GM04504 (cell line): ENCODE measurements at regions not wholly inside any gene's neighbourhood (a gene's known extent, or its start where the extent isn't known, plus 50 kb on each side); places are given as distances from the start of the nearest gene placed in this dataset.

Source experiments
- DNase-seq: peaks from one replicate; pipeline ENCODE4 v3.0.0-alpha.2; 2012; ENCODE audit warnings: low read depth

DNA sequence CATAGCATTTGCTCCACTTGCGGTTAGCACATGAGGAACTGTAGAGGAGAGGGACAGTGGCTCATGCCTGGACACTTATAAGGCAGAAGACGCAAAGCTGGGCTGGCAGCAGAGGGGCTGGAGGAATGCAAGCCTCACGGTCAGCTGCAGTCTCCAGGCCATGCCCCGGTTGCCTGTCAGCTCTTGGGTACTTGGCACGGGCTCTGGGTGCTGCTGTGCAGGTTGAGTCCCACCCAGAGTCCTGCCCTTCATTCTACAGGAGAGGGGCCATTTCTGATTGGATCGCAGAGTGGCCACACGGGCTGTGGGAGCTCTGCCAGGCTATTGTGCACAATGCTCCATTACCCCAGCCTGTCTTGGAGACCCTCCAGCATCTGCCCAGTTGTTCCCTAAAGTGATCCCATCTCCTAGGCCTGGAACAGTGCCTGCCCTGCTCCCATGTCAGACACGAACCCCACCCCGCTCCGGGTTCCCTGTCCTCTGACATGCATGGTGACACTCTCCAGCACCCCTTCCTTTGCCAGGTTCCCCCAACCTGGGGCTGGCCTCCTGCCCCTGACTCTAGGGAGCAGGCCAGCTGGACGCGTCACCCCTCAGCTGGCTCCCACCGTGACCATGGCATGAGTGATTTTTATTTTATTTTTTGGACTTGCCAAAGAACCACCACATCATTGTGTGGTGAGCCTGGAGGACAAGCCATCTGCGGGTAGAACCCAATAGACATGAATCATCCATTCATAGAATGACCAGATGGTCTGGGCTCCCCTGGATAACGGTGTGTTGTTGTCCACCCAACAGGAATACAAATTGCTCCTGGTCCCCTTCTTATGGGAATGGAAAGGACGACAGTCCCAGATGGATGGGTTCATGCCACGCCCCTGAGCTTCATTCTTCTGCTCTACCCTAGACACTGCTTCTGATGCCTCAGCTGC, 51.0 kb upstream of the KLF13 start:
- no peak for DNase-seq

DNA sequence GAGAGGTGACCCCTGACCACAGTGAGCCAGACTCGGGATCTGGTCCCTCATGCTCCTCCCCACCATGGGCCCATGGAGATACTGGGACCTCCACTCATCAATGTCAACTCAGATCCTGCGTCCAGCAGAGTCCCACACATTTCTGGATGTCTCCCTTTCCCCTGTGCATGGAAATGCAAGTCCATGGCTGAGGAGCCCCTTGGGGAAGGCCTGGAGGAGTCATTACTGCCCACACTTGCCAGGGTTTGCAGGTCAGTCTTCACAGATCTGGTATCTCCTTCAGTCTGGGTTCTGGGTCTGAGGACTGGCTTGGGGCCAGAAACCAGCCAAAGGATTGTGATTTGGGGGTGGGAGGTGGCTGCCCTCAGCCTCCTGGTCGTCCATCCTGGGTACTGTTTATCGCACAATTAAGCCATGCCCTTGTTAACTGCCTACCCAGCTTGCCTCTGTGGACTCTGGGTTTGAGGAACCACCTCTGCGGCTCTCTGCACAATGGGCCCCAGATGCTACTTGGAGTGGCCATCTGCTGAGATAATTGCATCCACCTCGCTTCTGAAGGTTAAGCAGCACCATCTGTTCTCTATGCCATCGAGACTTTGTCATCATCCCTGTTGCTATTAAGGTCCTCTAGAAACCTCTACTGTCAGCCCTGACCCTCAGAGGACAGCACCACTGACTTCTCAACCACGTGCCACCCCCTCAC, 49.9 kb upstream of the KLF13 start:
- DNase-seq: no peak
